ENCODE measurements at regions not wholly inside any gene's neighbourhood (a gene's known extent, or its start where the extent isn't known, plus 50 kb on each side); places are given as distances from the start of the nearest gene placed in this dataset.

DNA sequence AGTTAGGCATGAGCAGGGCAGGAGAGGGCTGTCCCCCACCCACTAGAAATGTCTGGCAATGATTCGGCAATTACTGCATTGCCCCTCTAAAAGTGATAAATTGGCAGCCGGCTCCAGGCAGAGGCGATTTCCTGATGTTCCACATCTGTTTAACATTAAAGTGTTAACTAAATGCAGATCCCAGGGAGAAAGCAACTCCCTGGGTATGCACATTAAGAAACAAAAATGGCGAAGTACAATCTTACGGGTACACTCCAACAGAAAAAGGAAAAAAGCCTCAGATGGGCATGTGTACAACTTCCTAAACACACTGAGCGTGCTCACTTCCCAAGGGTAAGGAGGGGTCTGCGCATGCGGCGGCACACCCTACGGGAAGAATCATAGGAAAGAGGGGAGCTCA is 314.4 kb downstream of the CASP12 start:
- H3K4me3 ChIP-seq (replicated peaks in 1 of 2; ENCODE audit: low read depth in 2 of 2, low read length in 2 of 2), result no peak overlapping the region
- TF ChIP-seq, protein P1, sequence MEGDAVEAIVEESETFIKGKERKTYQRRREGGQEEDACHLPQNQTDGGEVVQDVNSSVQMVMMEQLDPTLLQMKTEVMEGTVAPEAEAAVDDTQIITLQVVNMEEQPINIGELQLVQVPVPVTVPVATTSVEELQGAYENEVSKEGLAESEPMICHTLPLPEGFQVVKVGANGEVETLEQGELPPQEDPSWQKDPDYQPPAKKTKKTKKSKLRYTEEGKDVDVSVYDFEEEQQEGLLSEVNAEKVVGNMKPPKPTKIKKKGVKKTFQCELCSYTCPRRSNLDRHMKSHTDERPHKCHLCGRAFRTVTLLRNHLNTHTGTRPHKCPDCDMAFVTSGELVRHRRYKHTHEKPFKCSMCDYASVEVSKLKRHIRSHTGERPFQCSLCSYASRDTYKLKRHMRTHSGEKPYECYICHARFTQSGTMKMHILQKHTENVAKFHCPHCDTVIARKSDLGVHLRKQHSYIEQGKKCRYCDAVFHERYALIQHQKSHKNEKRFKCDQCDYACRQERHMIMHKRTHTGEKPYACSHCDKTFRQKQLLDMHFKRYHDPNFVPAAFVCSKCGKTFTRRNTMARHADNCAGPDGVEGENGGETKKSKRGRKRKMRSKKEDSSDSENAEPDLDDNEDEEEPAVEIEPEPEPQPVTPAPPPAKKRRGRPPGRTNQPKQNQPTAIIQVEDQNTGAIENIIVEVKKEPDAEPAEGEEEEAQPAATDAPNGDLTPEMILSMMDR (IDR thresholded peaks at IDR 0.05; ENCODE audit: low read depth, low read length), result no peak
- DNase-seq (ENCODE audit: low read depth in 2 of 2), result no peak

DNA sequence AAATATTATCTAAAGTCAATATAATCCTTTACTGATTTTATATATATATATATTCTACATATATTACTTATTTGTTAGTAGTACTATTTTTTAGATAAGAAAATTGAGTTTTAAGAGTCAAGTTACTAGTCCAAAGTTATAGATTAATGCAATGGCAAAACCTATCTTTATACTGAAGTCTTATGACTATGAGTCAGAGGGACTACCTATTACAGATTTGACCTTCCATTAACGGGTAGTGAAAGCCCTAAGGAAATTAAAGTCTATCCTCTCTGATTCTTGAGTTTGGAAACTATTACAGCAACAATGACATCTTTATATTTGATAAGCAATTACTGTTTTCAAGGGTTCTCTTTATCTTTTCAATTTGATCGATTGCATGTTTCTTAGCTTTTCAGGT is 315.8 kb downstream of the CASP12 start:
- no peak overlapping the region for H3K4me3 ChIP-seq (replicated peaks in 1 of 2; ENCODE audit: low read depth in 2 of 2, low read length in 2 of 2)
- DNase-seq (ENCODE audit: low read depth in 2 of 2), result no peak
- TF ChIP-seq, protein P1 (IDR thresholded peaks at IDR 0.05; ENCODE audit: low read depth, low read length), result no peak

DNA sequence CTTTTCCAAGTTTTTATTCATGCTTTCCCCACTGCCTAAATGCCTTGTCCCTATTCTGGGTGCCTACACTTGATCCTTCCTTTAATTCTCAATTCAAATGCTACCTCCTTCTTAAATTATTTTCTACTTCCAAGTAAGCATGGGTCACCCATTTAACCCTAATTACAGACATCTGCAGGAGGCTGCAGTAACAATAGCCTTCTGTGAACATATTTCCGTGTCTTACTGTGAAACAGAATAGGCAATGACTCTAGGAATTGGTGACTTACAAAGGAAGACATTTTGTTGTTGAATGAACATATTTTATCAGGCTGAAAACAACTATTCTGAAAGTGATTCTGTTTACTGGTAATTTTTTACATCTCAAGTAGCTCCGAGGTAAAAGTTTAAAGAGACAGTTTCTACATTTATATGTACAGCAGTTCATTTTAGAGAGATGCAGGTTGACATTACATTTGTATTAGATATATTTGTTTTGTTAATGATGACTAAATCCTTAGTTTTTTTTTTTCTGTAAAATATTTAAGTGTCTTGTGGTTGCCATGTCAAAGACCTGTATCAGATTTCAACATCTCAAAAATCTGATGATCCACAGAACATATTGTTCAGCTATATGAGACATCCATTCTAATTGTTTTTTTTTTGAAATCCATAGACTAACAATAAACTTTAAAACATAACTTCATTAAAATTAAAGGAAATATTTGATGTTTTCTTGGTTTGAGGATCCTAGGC is 316.8 kb downstream of the CASP12 start:
- no peak overlapping the region for H3K4me3 ChIP-seq (replicated peaks in 1 of 2; ENCODE audit: low read depth in 2 of 2, low read length in 2 of 2)
- DNase-seq (ENCODE audit: low read depth in 2 of 2), result peak in 1 of 2 donors; percentile 65
- TF ChIP-seq, protein P1 (IDR thresholded peaks at IDR 0.05; ENCODE audit: low read depth, low read length), result no peak

DNA sequence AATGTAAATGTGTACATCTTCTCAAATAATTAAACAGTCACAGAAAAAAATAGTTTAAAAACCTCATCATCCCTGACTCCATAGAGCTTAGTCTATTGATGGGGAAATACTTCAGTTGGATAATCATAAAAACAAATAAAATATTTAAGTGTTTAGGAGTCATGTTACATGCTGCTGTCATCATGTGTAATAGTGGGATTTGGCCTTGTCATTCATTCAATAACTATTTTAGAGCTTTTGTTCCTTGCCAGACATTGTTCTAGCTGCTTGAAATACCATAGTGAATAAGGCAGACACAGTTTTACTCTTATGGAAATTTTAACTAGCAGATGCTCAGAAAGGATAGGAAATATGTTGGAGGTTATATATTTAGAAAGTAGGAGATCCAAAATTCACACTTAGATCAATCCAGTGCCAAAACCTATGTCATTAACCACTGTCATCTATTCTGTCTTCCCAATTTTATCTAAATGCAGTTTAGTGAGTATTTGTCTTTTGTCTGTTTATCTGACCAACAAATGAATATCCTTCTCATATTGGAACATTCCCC is 324.7 kb downstream of the CASP12 start:
- DNase-seq (ENCODE audit: low read depth in 2 of 2), result peak; percentile 42 to 84
- no peak overlapping the region for H3K4me3 ChIP-seq (replicated peaks in 1 of 2; ENCODE audit: low read depth in 2 of 2, low read length in 2 of 2)
- TF ChIP-seq, protein P1 (IDR thresholded peaks at IDR 0.05; ENCODE audit: low read depth, low read length), result no peak

DNA sequence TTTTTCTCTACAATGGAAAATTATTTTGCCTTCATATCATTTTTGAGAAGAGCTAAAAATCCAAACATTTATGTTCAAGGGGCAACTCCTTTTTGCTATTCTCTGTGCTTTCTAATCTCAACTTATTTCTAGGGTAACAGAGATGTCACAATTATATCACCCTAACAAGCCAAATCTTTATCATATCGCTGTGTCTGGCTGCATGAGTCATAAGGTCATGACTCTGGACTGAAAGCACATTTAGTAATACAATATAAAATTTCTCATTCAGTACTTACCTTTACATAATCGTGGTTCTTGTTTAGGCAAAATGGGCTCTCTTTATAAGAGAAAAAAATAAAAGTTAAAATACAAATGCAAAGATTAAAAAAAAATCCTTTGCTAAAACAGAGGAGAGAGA is 326.0 kb downstream of the CASP12 start:
- DNase-seq (ENCODE audit: low read depth in 2 of 2), result peak in 1 of 2 donors; percentile 27
- H3K4me3 ChIP-seq (replicated peaks in 1 of 2; ENCODE audit: low read depth in 2 of 2, low read length in 2 of 2), result no peak overlapping the region
- TF ChIP-seq, protein P1 (IDR thresholded peaks at IDR 0.05; ENCODE audit: low read depth, low read length), result no peak

DNA sequence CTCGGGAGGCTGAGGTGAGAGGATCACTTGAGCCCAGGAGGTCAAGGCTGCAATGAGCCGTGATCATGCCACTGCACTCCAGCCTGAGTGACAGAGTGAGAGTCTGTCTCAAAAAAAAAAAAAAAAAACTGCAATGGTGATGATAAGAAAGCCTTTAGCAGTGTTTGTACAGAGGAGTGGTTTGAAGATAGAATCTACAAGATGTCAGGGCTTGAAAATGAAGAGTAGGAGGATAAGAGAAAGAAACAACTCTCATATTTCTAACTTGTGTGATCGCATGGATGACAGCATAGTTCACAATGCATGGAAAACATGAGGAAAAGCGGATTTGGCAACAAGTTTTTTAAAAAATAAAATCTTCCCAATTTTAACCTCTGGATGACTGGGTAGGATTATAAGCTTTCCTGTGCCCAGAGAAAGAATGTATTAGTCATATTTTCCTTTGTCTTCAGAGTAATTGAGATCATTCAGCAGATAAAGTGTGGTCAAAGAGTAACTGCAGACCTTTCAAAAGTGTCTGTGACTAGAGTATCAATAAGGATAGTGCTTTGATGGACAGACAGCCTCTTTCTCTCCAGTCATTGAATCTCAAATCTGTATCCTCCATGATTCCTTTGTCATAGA is 328.1 kb downstream of the CASP12 start:
- H3K4me3 ChIP-seq (replicated peaks in 1 of 2; ENCODE audit: low read depth in 2 of 2, low read length in 2 of 2), result no peak overlapping the region
- TF ChIP-seq, protein P1 (IDR thresholded peaks at IDR 0.05; ENCODE audit: low read depth, low read length), result no peak
- peak; percentile 8 to 18 for DNase-seq (ENCODE audit: low read depth in 2 of 2)
